ENCODE measurements at regions not wholly inside any gene's neighbourhood (a gene's known extent, or its start where the extent isn't known, plus 50 kb on each side); places are given as distances from the start of the nearest gene placed in this dataset.
"Not testable (repeated sequence)": the region's sequence is repeated elsewhere in the genome, so short reads cannot be mapped to it uniquely, and the experiment has no call there.

- H3K79me2 ChIP-seq (replicated peaks; ENCODE audit: insufficient read depth, low read length): no peaks in the 10 kb centered on the region
- TF ChIP-seq SMC3 (conservative IDR thresholded peaks at IDR 0.05; ENCODE audit: poor library complexity): no peak
- no peak for TF ChIP-seq POLR2AphosphoS5 (IDR thresholded peaks at IDR 0.05)
- TF ChIP-seq EZH2 (IDR thresholded peaks at IDR 0.05; ENCODE audit: borderline replicate concordance, insufficient read depth, low read length, poor library complexity, severe bottlenecking): no peak
- no peak for TF ChIP-seq REST (IDR thresholded peaks at IDR 0.05; ENCODE audit: borderline replicate concordance)
- no peak for TF ChIP-seq EP300 (conservative IDR thresholded peaks at IDR 0.05; ENCODE audit: poor library complexity, severe bottlenecking)
- no peak for TF ChIP-seq TAF1 (IDR thresholded peaks at IDR 0.05; ENCODE audit: low read depth)
- no peak for TF ChIP-seq MXI1 (conservative IDR thresholded peaks at IDR 0.05; ENCODE audit: poor library complexity, severe bottlenecking)
- TF ChIP-seq CTCF (IDR thresholded peaks at IDR 0.05; ENCODE audit: poor library complexity, severe bottlenecking): no peak
- TF ChIP-seq RAD21 (conservative IDR thresholded peaks at IDR 0.05): no peak
- H3K27ac ChIP-seq (ENCODE audit: low read length): no peak overlapping the region
- H3K9me2 ChIP-seq (ENCODE audit: insufficient read depth, low read length): no peaks in the 10 kb centered on the region
- no peak overlapping the region for H3K9ac ChIP-seq (ENCODE audit: low read length)
- H3K36me3 ChIP-seq (ENCODE audit: insufficient read depth, low read length): no peaks in the 10 kb centered on the region
- H3F3A ChIP-seq (ENCODE audit: insufficient read depth, low read length, poor library complexity, severe bottlenecking): no peaks in the 10 kb centered on the region
- no peak overlapping the region for H3K4me2 ChIP-seq (ENCODE audit: low read length)
- no peaks in the 10 kb centered on the region for H4K20me1 ChIP-seq (ENCODE audit: insufficient read depth)
- H3K4me3 ChIP-seq (ENCODE audit: low read length): no peak overlapping the region
- H3K27me3 ChIP-seq (ENCODE audit: insufficient read depth, low read depth, low read length): no peaks in the 10 kb centered on the region
- no peaks in the 10 kb centered on the region for H3K9me3 ChIP-seq (ENCODE audit: low read length)
- H2AFZ ChIP-seq (ENCODE audit: low read depth, low read length): no peak overlapping the region
These were observed 464.9 kb downstream of the PDZRN4 start for GRCh38 chr12:41652981-41653380.

- no peaks in the 10 kb centered on the region for H3K9me3 ChIP-seq (ENCODE audit: low read length)
- no peaks in the 10 kb centered on the region for H3K36me3 ChIP-seq (ENCODE audit: insufficient read depth, low read length)
- no peak overlapping the region for H2AFZ ChIP-seq (ENCODE audit: low read depth, low read length)
- H3K79me2 ChIP-seq (replicated peaks; ENCODE audit: insufficient read depth, low read length): no peaks in the 10 kb centered on the region
- no peak overlapping the region for H3K9ac ChIP-seq (ENCODE audit: low read length)
- no peaks in the 10 kb centered on the region for H3F3A ChIP-seq (ENCODE audit: insufficient read depth, low read length, poor library complexity, severe bottlenecking)
- H3K27ac ChIP-seq (ENCODE audit: low read length): no peak overlapping the region
- no peak overlapping the region for H3K4me2 ChIP-seq (ENCODE audit: low read length)
- no peak for TF ChIP-seq TAF1 (IDR thresholded peaks at IDR 0.05; ENCODE audit: low read depth)
- no peaks in the 10 kb centered on the region for H4K20me1 ChIP-seq (ENCODE audit: insufficient read depth)
- no peak overlapping the region for H3K4me3 ChIP-seq (ENCODE audit: low read length)
- no peaks in the 10 kb centered on the region for H3K27me3 ChIP-seq (ENCODE audit: insufficient read depth, low read depth, low read length)
- H3K9me2 ChIP-seq (ENCODE audit: insufficient read depth, low read length): no peaks in the 10 kb centered on the region
These were observed 457.5 kb downstream of the PDZRN4 start for GRCh38 chr12:41645624-41646023.

- not testable (repeated sequence) for H3K9me2 ChIP-seq (ENCODE audit: insufficient read depth, low read length); H3K4me3 ChIP-seq (ENCODE audit: low read length); H3K9me3 ChIP-seq (ENCODE audit: low read length); H2AFZ ChIP-seq (ENCODE audit: low read depth, low read length); H3K36me3 ChIP-seq (ENCODE audit: insufficient read depth, low read length); H3K4me2 ChIP-seq (ENCODE audit: low read length); H3K27me3 ChIP-seq (ENCODE audit: insufficient read depth, low read depth, low read length); H3K27ac ChIP-seq (ENCODE audit: low read length); H4K20me1 ChIP-seq (ENCODE audit: insufficient read depth); H3K9ac ChIP-seq (ENCODE audit: low read length); H3K79me2 ChIP-seq (replicated peaks; ENCODE audit: insufficient read depth, low read length); H3F3A ChIP-seq (ENCODE audit: insufficient read depth, low read length, poor library complexity, severe bottlenecking)
These were observed 454.7 kb downstream of the PDZRN4 start for GRCh38 chr12:41642808-41643207.

Measured in neural cell (in vitro differentiated cells).